ENCODE measurements at regions not wholly inside any gene's neighbourhood (a gene's known extent, or its start where the extent isn't known, plus 50 kb on each side); places are given as distances from the start of the nearest gene placed in this dataset.

GRCh38 chr12:61072717-61073116, 1187.5 kb upstream of the USP15 start:
- in situ Hi-C loops (cut with MboI; ENCODE audit: low sequenced_read_pairs, unreplicated experiment): no loop called here
- no peak for TF ChIP-seq CTCF (IDR thresholded peaks at IDR 0.05; ENCODE audit: borderline replicate concordance, control extremely low read depth, extremely low read depth, insufficient read depth, missing control alignments)
- no peak for DNase-seq (ENCODE audit: low spot score)

- in situ Hi-C loops (cut with MboI; ENCODE audit: low sequenced_read_pairs, unreplicated experiment): no loop called here
- no peak for TF ChIP-seq CTCF (IDR thresholded peaks at IDR 0.05; ENCODE audit: borderline replicate concordance, control extremely low read depth, extremely low read depth, insufficient read depth, missing control alignments)
- DNase-seq (ENCODE audit: low spot score): no peak
Observed at GRCh38 chr12:61095111-61095510, 1165.1 kb upstream of the USP15 start.

GRCh38 chr12:61098031-61098580, 1162.1 kb upstream of the USP15 start:
- no peak for DNase-seq (ENCODE audit: low spot score)
- TF ChIP-seq CTCF (IDR thresholded peaks at IDR 0.05; ENCODE audit: borderline replicate concordance, control extremely low read depth, extremely low read depth, insufficient read depth, missing control alignments): no peak
- in situ Hi-C loops (cut with MboI; ENCODE audit: low sequenced_read_pairs, unreplicated experiment): no loop called here

- in situ Hi-C loops (cut with MboI; ENCODE audit: low sequenced_read_pairs, unreplicated experiment): no loop called here
- no peak for TF ChIP-seq CTCF (IDR thresholded peaks at IDR 0.05; ENCODE audit: borderline replicate concordance, control extremely low read depth, extremely low read depth, insufficient read depth, missing control alignments)
- no peak for DNase-seq (ENCODE audit: low spot score)
Observed at GRCh38 chr12:61107118-61107517, 1153.1 kb upstream of the USP15 start.

GRCh38 chr12:61111218-61111617, 1149.0 kb upstream of the USP15 start:
- no peak for TF ChIP-seq CTCF (IDR thresholded peaks at IDR 0.05; ENCODE audit: borderline replicate concordance, control extremely low read depth, extremely low read depth, insufficient read depth, missing control alignments)
- DNase-seq (ENCODE audit: low spot score): no peak
- in situ Hi-C loops (cut with MboI; ENCODE audit: low sequenced_read_pairs, unreplicated experiment): no loop called here

- no peak for DNase-seq (ENCODE audit: low spot score)
- TF ChIP-seq CTCF (IDR thresholded peaks at IDR 0.05; ENCODE audit: borderline replicate concordance, control extremely low read depth, extremely low read depth, insufficient read depth, missing control alignments): no peak
- in situ Hi-C loops (cut with MboI; ENCODE audit: low sequenced_read_pairs, unreplicated experiment): no loop called here
Observed at GRCh38 chr12:61137677-61138414, 1122.4 kb upstream of the USP15 start.

Data from GM13976 (cell line).